Central memory CD8-positive, alpha-beta T cell (primary cell): ENCODE measurements at regions not wholly inside any gene's neighbourhood (a gene's known extent, or its start where the extent isn't known, plus 50 kb on each side); places are given as distances from the start of the nearest gene placed in this dataset.

Source experiments
- ATAC-seq: fragments of 150-1000 bp; cut with Tn5 transposase; replicated peaks from 2 replicates; pipeline ENCODE4 v1.10.0; 2022; ENCODE audit warnings: mild to moderate bottlenecking, moderate FRiP score, moderate number of reproducible peaks; ENCODE audit not compliant: poor library complexity, severe bottlenecking; ENCODE audit errors: extremely low read depth
- DNase-seq, 2 donors: peaks; one replicate each; pipeline ENCODE4 v3.0.0; 2021; ENCODE audit warnings: low spot score in 2 of 2
- H3K27ac Mint-ChIP-seq: one replicate; pipeline ENCODE4 v1.8.0; 2022; ENCODE audit warnings: low read depth, mild to moderate bottlenecking, moderate library complexity, mixed read lengths
- H3K27me3 Mint-ChIP-seq: one replicate; pipeline ENCODE4 v1.8.0; 2022; ENCODE audit warnings: mixed read lengths
- H3K36me3 Mint-ChIP-seq: one replicate; pipeline ENCODE4 v1.8.0; 2022; ENCODE audit warnings: mild to moderate bottlenecking, moderate library complexity, mixed read lengths; ENCODE audit not compliant: insufficient read depth
- H3K4me1 Mint-ChIP-seq: one replicate; pipeline ENCODE4 v1.8.0; 2022; ENCODE audit warnings: mixed read lengths
- H3K4me3 Mint-ChIP-seq: one replicate; pipeline ENCODE4 v1.8.0; 2022; ENCODE audit warnings: mild to moderate bottlenecking, moderate library complexity, mixed read lengths
- H3K9me3 Mint-ChIP-seq: one replicate; pipeline ENCODE4 v1.8.0; 2022; ENCODE audit warnings: mixed read lengths

GRCh38 chr15:70313099-70314017 lies 215.6 kb upstream of the TLE3 start:
- peaks cover 7% of the 10 kb centered on the region for H3K27me3 Mint-ChIP-seq
- no peak for ATAC-seq
- DNase-seq, result no peak
- H3K4me3 Mint-ChIP-seq, result no peak overlapping the region
- peaks cover 15% of the 10 kb centered on the region for H3K4me1 Mint-ChIP-seq
- H3K9me3 Mint-ChIP-seq, result no peaks in the 10 kb centered on the region
- no peaks in the 10 kb centered on the region for H3K36me3 Mint-ChIP-seq
- no peak overlapping the region for H3K27ac Mint-ChIP-seq

GRCh38 chr15:70311821-70312220 lies 214.1 kb upstream of the TLE3 start:
- peaks cover 13% of the 10 kb centered on the region for H3K27me3 Mint-ChIP-seq
- H3K36me3 Mint-ChIP-seq, result no peaks in the 10 kb centered on the region
- no peak overlapping the region for H3K27ac Mint-ChIP-seq
- H3K4me1 Mint-ChIP-seq, result peaks cover 20% of the 10 kb centered on the region
- H3K4me3 Mint-ChIP-seq, result no peak overlapping the region
- no peak for DNase-seq
- ATAC-seq, result no peak
- no peaks in the 10 kb centered on the region for H3K9me3 Mint-ChIP-seq

GRCh38 chr15:70309716-70310115 lies 212.0 kb upstream of the TLE3 start:
- Mint-ChIP-seq H3K36me3 (no peaks in the 10 kb centered on the region), H3K27me3 (peaks cover 13% of the 10 kb centered on the region), H3K27ac (no peak overlapping the region), H3K9me3 (no peaks in the 10 kb centered on the region), H3K4me3 (no peak overlapping the region), H3K4me1 (peaks cover 20% of the 10 kb centered on the region)
- DNase-seq, result no peak
- no peak for ATAC-seq

- Mint-ChIP-seq H3K4me3 (peak overlapping the region; percentile 2), H3K4me1 (peaks cover 20% of the 10 kb centered on the region), H3K27me3 (peaks cover 13% of the 10 kb centered on the region), H3K36me3 (no peaks in the 10 kb centered on the region), H3K9me3 (no peaks in the 10 kb centered on the region), H3K27ac (peak overlapping the region; percentile 22)
- ATAC-seq (no peak), DNase-seq (no peak)
Observed at GRCh38 chr15:70308735-70309434, 211.2 kb upstream of the TLE3 start.

GRCh38 chr15:70308011-70308734 lies 210.5 kb upstream of the TLE3 start:
- peaks cover 20% of the 10 kb centered on the region for H3K4me1 Mint-ChIP-seq
- H3K4me3 Mint-ChIP-seq, result peak overlapping the region; percentile 2
- peak overlapping the region; percentile 22 for H3K27ac Mint-ChIP-seq
- H3K36me3 Mint-ChIP-seq, result no peaks in the 10 kb centered on the region
- ATAC-seq, result peak; percentile 74
- H3K27me3 Mint-ChIP-seq, result peaks cover 13% of the 10 kb centered on the region
- DNase-seq, result no peak
- no peaks in the 10 kb centered on the region for H3K9me3 Mint-ChIP-seq

- H3K27ac Mint-ChIP-seq, result no peak overlapping the region
- peaks cover 20% of the 10 kb centered on the region for H3K4me1 Mint-ChIP-seq
- H3K36me3 Mint-ChIP-seq, result peaks cover 1% of the 10 kb centered on the region
- no peak for ATAC-seq
- no peak for DNase-seq
- H3K27me3 Mint-ChIP-seq, result peaks cover 13% of the 10 kb centered on the region
- H3K9me3 Mint-ChIP-seq, result no peaks in the 10 kb centered on the region
- H3K4me3 Mint-ChIP-seq, result no peak overlapping the region
Observed at GRCh38 chr15:70306582-70306981, 208.9 kb upstream of the TLE3 start.

- no peak overlapping the region for H3K27ac Mint-ChIP-seq
- no peaks in the 10 kb centered on the region for H3K9me3 Mint-ChIP-seq
- peaks cover 3% of the 10 kb centered on the region for H3K36me3 Mint-ChIP-seq
- peaks cover 13% of the 10 kb centered on the region for H3K27me3 Mint-ChIP-seq
- no peak overlapping the region for H3K4me3 Mint-ChIP-seq
- no peak for ATAC-seq
- DNase-seq, result no peak
- peaks cover 20% of the 10 kb centered on the region for H3K4me1 Mint-ChIP-seq
Observed at GRCh38 chr15:70306081-70306480, 208.4 kb upstream of the TLE3 start.

- Mint-ChIP-seq H3K27ac (no peak overlapping the region), H3K9me3 (no peaks in the 10 kb centered on the region), H3K4me1 (peaks cover 20% of the 10 kb centered on the region), H3K4me3 (no peak overlapping the region), H3K36me3 (peaks cover 6% of the 10 kb centered on the region), H3K27me3 (peaks cover 13% of the 10 kb centered on the region)
- no peak for ATAC-seq
- no peak for DNase-seq
Observed at GRCh38 chr15:70303981-70304380, 206.3 kb upstream of the TLE3 start.

- Mint-ChIP-seq H3K27me3 (no peaks in the 10 kb centered on the region), H3K4me1 (peaks cover 8% of the 10 kb centered on the region), H3K9me3 (no peaks in the 10 kb centered on the region), H3K27ac (no peak overlapping the region), H3K4me3 (no peak overlapping the region), H3K36me3 (peaks cover 6% of the 10 kb centered on the region)
- no peak for ATAC-seq
- no peak for DNase-seq
Observed at GRCh38 chr15:70302360-70302759, 204.6 kb upstream of the TLE3 start.

- ATAC-seq (no peak), DNase-seq (no peak)
- H3K27me3 Mint-ChIP-seq, result no peaks in the 10 kb centered on the region
- H3K9me3 Mint-ChIP-seq, result no peaks in the 10 kb centered on the region
- no peak overlapping the region for H3K27ac Mint-ChIP-seq
- no peak overlapping the region for H3K4me3 Mint-ChIP-seq
- peaks cover 12% of the 10 kb centered on the region for H3K4me1 Mint-ChIP-seq
- H3K36me3 Mint-ChIP-seq, result peaks cover 6% of the 10 kb centered on the region
Observed at GRCh38 chr15:70301396-70301795, 203.7 kb upstream of the TLE3 start.

GRCh38 chr15:70299931-70300869 lies 202.5 kb upstream of the TLE3 start:
- Mint-ChIP-seq H3K4me1 (peaks cover 18% of the 10 kb centered on the region), H3K9me3 (no peaks in the 10 kb centered on the region), H3K27ac (no peak overlapping the region), H3K4me3 (peak overlapping the region; percentile 36), H3K27me3 (no peaks in the 10 kb centered on the region), H3K36me3 (peaks cover 6% of the 10 kb centered on the region)
- DNase-seq (peak; percentile 61 to 86), ATAC-seq (peak; percentile 98)
